Coronary artery (tissue), 2 donors: ENCODE measurements at regions not wholly inside any gene's neighbourhood (a gene's known extent, or its start where the extent isn't known, plus 50 kb on each side); places are given as distances from the start of the nearest gene placed in this dataset.

Source experiments
- DNase-seq: peaks from one replicate; pipeline ENCODE4 v3.0.0-alpha.2; 2017; ENCODE audit warnings: low spot score
- H3K27ac ChIP-seq, 2 donors: fragments of 200-600 bp; sonication (generic); one replicate each; pipeline ENCODE4 v1.5.1; 2016 to 2019
- H3K4me3 ChIP-seq: fragments of 200-600 bp; sonication (generic); 2 replicates; pipeline ENCODE4 v1.5.1; 2016; ENCODE audit warnings: mild to moderate bottlenecking, moderate library complexity
- TF ChIP-seq, protein P1 (sequence below): fragments of 200-600 bp; sonication (generic); IDR thresholded peaks from one replicate; pipeline ENCODE4 v1.5.1; 2019; ENCODE audit warnings: antibody characterized with exemption

DNA sequence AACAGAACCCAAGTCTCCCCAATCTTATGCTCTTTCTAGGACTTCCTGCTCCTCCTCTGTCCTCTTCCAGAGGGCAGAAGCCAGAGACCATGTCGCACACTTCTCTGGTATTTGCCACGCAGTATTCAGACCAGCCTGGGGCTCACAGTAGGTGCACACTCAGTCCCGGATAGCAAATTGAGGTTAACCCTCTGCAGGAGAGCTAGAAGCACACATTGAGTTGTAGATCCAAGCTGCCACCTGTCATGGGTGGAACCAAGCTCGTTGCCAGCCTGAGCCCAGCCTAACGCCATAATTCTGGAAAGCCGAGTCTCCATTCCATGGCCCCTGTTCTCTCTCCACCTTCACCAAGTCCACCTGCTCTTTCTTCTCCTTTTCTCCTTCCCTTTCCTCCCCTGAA lies 562.1 kb downstream of the BUD13 start:
- H3K4me3 ChIP-seq: no peak overlapping the region
- TF ChIP-seq, protein P1, sequence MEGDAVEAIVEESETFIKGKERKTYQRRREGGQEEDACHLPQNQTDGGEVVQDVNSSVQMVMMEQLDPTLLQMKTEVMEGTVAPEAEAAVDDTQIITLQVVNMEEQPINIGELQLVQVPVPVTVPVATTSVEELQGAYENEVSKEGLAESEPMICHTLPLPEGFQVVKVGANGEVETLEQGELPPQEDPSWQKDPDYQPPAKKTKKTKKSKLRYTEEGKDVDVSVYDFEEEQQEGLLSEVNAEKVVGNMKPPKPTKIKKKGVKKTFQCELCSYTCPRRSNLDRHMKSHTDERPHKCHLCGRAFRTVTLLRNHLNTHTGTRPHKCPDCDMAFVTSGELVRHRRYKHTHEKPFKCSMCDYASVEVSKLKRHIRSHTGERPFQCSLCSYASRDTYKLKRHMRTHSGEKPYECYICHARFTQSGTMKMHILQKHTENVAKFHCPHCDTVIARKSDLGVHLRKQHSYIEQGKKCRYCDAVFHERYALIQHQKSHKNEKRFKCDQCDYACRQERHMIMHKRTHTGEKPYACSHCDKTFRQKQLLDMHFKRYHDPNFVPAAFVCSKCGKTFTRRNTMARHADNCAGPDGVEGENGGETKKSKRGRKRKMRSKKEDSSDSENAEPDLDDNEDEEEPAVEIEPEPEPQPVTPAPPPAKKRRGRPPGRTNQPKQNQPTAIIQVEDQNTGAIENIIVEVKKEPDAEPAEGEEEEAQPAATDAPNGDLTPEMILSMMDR: no peak
- no peak for DNase-seq
- no peak overlapping the region for H3K27ac ChIP-seq

DNA sequence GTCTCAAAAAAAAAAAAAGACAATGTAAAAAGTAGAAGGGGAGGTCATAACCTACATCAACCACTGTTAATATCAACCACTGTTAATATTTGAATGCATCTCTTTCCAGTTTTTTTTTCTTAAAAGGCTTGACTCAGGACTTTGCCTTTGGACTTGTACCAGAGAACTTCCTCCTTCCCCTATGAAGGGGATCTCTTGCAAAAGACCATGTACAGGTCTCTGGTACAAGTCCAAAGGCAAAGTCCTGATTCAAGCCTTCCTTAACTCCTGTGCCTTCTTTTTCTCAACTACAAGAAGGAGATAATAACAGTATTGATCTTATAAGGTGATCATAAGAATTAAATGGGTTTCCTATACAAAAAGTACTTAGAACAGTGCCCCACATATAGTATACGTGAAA lies 563.5 kb downstream of the BUD13 start:
- DNase-seq: no peak
- no peak overlapping the region for H3K4me3 ChIP-seq

DNA sequence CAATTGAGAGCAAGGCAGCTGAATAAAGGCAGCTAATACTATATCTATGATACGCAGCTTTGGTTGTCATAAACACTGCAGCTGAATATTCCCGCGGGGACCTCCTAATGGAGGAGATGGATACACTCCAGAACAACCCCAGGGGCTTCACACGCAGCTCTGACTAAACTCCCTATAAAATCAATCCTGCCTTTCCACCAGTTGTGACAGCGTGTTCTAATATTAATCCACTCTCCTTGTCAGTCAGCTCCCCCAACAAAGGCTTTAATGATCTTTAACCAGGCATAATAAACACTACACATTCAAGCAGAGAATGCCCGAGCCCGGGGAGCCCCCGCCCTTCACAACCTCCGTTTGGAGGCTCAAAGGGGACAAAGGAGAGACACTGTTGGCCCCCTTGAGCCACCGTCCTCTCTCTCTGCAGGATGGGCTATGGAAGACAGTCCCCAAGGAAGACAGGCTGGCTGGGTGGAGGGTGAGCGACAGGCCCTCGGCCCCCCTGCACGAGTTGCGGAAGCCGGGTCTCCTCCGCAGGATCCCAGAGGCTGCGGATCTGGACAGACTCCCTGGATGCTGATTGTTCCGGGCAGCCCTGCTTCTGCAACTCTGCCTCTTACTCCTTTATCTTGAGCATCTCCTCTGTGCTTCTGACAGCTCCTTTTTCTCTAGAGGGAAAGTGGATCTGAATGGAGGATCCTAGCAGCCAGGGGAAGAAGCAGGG lies 565.2 kb downstream of the BUD13 start:
- Histone ChIP-seq H3K4me3 (no peak overlapping the region), H3K27ac (no peak overlapping the region)
- TF ChIP-seq, protein P1: no peak
- DNase-seq: no peak

More for the DNA sequence above, 563.5 kb downstream of the BUD13 start:
- TF ChIP-seq, protein P1: no peak
- no peak overlapping the region for H3K27ac ChIP-seq

DNA sequence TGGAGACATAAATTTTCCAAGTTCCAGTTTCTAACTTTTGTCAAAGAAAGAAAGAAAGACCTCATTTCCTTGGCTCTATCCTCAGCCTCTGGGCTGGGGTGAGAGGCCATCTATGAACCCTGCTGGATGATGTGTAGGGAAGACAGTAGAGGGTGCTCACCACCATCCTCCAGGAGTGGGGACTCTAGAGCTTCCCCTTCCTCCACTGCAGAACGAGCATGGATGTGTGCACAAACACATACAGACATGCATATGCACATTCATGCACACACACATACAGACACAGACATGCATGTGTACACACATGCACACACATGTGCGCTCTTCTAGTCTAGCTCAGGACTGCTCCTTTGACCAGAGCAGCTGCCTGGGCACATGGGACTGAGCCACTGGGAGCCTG lies 565.8 kb downstream of the BUD13 start:
- Histone ChIP-seq H3K4me3 (no peak overlapping the region), H3K27ac (no peak overlapping the region)
- DNase-seq: no peak
- TF ChIP-seq, protein P1: no peak

DNA sequence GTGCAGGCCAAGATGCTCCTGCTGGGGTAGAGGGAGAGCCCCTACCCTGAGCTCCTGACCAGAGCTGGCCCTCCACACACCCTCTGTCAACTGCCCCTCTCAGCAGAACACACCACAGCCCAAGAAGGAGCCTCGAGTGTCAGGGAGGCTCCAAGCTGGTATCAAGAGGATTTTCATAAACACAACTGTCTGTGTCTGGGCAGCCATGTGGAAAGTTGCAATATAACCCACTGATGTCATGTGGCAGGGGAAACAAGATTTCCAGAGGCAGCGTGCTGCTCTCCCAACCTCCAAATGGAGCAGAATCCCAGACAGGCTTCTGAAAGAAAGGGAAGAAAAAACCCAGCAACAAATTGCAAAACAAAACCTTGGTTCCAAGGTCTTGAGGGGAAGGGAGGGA lies 569.9 kb downstream of the BUD13 start:
- Histone ChIP-seq H3K4me3 (no peak overlapping the region), H3K27ac (no peak overlapping the region)
- TF ChIP-seq, protein P1: no peak
- DNase-seq: no peak

DNA sequence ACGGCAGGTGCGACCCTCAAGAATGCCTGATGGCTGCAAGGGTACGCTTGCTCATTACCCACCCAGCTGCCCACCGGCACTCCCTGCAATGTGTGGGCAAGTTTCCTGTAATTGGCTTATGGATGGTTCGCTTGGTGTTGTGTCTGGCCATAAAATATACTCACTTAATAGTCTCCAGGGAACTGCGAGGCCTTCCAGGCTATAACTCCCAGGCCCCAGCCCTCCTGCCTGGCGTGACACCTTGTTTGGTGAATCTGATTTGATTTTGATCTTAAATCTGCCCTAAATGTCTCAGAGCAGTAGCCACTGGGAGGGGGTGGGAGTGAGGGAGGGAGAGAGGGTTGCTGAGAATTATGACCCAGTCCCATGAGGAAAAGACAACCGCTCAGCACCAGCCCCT lies 572.2 kb downstream of the BUD13 start:
- Histone ChIP-seq H3K27ac (no peak overlapping the region), H3K4me3 (no peak overlapping the region)
- TF ChIP-seq, protein P1: no peak
- DNase-seq: no peak

DNA sequence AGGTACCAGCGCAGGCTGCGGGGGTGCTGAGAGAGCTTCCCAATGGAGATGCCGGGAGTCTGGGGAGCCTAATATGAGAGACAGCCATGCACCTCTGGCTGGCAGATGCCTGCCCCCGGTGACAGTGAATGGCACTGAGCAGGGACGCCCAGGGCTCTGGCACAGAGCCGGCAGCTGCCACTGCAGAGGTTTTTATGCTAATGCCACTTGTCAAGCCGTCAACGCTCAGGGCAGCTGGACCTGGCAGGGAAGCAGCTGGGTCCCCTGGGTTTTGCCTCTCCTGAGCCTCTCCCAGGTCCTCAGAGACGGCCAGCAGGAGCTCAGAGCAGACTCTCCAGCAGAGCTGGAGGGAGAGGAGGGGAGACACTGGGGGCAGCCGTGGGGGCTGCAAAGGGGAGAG lies 573.6 kb downstream of the BUD13 start:
- DNase-seq: no peak
- Histone ChIP-seq H3K27ac (no peak overlapping the region), H3K4me3 (no peak overlapping the region)
- TF ChIP-seq, protein P1: no peak
